ENCODE measurements at regions not wholly inside any gene's neighbourhood (a gene's known extent, or its start where the extent isn't known, plus 50 kb on each side); places are given as distances from the start of the nearest gene placed in this dataset.

DNA sequence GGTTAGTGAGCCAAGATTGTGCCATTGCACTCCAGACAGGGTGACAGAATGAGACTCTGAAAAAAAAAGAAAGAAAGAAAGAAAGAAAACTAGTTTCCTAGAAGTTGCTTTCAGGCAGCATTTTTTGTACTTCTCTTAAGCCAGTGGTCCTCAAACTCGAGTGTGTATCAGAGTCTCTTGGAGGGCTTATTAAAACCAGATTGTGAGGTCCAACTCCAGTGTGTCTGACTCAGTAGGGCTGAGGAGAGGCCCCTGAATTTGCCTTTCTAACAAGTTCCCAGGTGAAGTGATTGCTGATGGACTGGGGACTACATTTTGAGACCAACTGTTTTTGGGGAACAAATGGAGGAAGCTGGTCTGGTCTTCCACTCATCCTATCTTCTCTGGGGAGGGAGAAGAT lies 57.5 kb upstream of the VSTM5 start:
- TF ChIP-seq, protein P1, sequence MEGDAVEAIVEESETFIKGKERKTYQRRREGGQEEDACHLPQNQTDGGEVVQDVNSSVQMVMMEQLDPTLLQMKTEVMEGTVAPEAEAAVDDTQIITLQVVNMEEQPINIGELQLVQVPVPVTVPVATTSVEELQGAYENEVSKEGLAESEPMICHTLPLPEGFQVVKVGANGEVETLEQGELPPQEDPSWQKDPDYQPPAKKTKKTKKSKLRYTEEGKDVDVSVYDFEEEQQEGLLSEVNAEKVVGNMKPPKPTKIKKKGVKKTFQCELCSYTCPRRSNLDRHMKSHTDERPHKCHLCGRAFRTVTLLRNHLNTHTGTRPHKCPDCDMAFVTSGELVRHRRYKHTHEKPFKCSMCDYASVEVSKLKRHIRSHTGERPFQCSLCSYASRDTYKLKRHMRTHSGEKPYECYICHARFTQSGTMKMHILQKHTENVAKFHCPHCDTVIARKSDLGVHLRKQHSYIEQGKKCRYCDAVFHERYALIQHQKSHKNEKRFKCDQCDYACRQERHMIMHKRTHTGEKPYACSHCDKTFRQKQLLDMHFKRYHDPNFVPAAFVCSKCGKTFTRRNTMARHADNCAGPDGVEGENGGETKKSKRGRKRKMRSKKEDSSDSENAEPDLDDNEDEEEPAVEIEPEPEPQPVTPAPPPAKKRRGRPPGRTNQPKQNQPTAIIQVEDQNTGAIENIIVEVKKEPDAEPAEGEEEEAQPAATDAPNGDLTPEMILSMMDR (IDR thresholded peaks at IDR 0.05), result no peak
- TF ChIP-seq EZH2 (IDR thresholded peaks at IDR 0.05; ENCODE audit: borderline replicate concordance, insufficient read depth, low read depth, low read length, poor library complexity, severe bottlenecking), result no peak

Measured in B cell (primary cell).